ENCODE measurements at regions not wholly inside any gene's neighbourhood (a gene's known extent, or its start where the extent isn't known, plus 50 kb on each side); places are given as distances from the start of the nearest gene placed in this dataset.

- TF ChIP-seq CTCF (IDR thresholded peaks at IDR 0.05) (no peak), POLR2A (IDR thresholded peaks at IDR 0.05) (no peak)
Measured at GRCh38 chr2:128423788-128424165, 105.1 kb upstream of the HS6ST1 start.

Measured in right lobe of liver (tissue), 4 donors.